ENCODE measurements at regions not wholly inside any gene's neighbourhood (a gene's known extent, or its start where the extent isn't known, plus 50 kb on each side); places are given as distances from the start of the nearest gene placed in this dataset.

DNA sequence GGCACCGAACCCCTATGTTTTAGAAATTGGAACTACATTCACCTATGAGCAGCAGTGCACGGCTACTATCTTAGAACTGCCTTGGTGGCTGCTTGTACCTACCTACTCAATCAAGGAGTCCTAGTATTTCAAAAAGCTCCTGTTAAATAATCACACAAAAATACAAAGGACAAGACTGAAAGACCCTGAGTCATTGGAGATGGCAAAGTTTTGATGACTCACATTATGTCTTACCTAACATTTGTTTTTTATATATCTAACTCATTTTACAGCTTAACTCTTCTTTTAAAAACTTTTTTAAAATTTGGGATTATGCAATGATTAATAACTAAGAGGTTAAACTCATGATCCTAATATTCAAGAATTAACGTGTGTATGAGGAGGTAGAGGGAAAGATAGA is 1206.0 kb upstream of the TMPRSS15 start:
- ChIA-PET POLR2A (no interaction called here), CTCF (no interaction called here)
- Histone ChIP-seq H3K4me3 (replicated peaks in 1 of 3; ENCODE audit: insufficient read depth in 1 of 3, low read depth in 1 of 3, low read length in 3 of 3) (no peak overlapping the region), H3K4me2 (ENCODE audit: insufficient read depth, low read length) (no peak overlapping the region), H3K79me2 (ENCODE audit: control insufficient read depth, insufficient read depth, low read length) (no peaks in the 10 kb centered on the region), H3K9me1 (replicated peaks; ENCODE audit: control insufficient read depth, extremely low read depth, insufficient read depth, low read length) (no peaks in the 10 kb centered on the region), H3K9me3 (replicated peaks; ENCODE audit: control insufficient read depth, insufficient read depth, low read length) (no peaks in the 10 kb centered on the region), H2AFZ (ENCODE audit: low read depth, low read length) (no peak overlapping the region), H3K27ac (ENCODE audit: insufficient read depth, low read depth, low read length) (no peak overlapping the region), H3K9ac (replicated peaks; ENCODE audit: extremely low read depth, insufficient read depth, low read length) (no peak overlapping the region), H3K27me3 (ENCODE audit: control insufficient read depth in 2 of 2, insufficient read depth in 2 of 2, low read length in 2 of 2) (no peaks in the 10 kb centered on the region), H4K20me1 (replicated peaks; ENCODE audit: control insufficient read depth, extremely low read depth, insufficient read depth, low read length) (no peaks in the 10 kb centered on the region), H3K4me1 (ENCODE audit: control insufficient read depth, extremely low read depth, insufficient read depth, low read length) (no peaks in the 10 kb centered on the region), H3K36me3 (ENCODE audit: control insufficient read depth in 2 of 2, extremely low read depth in 1 of 2, insufficient read depth in 2 of 2, low read length in 2 of 2) (no peaks in the 10 kb centered on the region)
- BruUV-seq (replicated peaks) = no TSS peak
- TF ChIP-seq GATA2 (IDR thresholded peaks at IDR 0.05; ENCODE audit: insufficient read depth, insufficient read length, low read depth, low read length) (no peak), EZH2 (IDR thresholded peaks at IDR 0.05; ENCODE audit: borderline replicate concordance, low read depth, low read length, severe bottlenecking) (no peak), POLR2A (IDR thresholded peaks at IDR 0.05; ENCODE audit: low read depth, low read length) (no peak), POLR2AphosphoS5 (IDR thresholded peaks at IDR 0.05; ENCODE audit: insufficient read depth, low read depth, low read length) (no peak), FOS (IDR thresholded peaks at IDR 0.05; ENCODE audit: borderline replicate concordance, insufficient read depth, low read length) (no peak), MYC (IDR thresholded peaks at IDR 0.05; ENCODE audit: low read depth, low read length) (no peak), JUN (IDR thresholded peaks at IDR 0.05; ENCODE audit: borderline replicate concordance, insufficient read depth, insufficient read length, low read depth) (no peak)
- TF ChIP-seq, protein P1, sequence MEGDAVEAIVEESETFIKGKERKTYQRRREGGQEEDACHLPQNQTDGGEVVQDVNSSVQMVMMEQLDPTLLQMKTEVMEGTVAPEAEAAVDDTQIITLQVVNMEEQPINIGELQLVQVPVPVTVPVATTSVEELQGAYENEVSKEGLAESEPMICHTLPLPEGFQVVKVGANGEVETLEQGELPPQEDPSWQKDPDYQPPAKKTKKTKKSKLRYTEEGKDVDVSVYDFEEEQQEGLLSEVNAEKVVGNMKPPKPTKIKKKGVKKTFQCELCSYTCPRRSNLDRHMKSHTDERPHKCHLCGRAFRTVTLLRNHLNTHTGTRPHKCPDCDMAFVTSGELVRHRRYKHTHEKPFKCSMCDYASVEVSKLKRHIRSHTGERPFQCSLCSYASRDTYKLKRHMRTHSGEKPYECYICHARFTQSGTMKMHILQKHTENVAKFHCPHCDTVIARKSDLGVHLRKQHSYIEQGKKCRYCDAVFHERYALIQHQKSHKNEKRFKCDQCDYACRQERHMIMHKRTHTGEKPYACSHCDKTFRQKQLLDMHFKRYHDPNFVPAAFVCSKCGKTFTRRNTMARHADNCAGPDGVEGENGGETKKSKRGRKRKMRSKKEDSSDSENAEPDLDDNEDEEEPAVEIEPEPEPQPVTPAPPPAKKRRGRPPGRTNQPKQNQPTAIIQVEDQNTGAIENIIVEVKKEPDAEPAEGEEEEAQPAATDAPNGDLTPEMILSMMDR (IDR thresholded peaks at IDR 0.05; ENCODE audit: extremely low read depth in 1 of 2, insufficient read depth in 1 of 2, low read depth in 1 of 2, low read length in 2 of 2) = no peak
- TF ChIP-seq, protein P2, sequence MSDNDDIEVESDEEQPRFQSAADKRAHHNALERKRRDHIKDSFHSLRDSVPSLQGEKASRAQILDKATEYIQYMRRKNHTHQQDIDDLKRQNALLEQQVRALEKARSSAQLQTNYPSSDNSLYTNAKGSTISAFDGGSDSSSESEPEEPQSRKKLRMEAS (IDR thresholded peaks at IDR 0.05; ENCODE audit: insufficient read depth, insufficient read length) = no peak
- intact Hi-C loops (cut with micrococcal nuclease) (no loop called here), dilution Hi-C loops (cut with MboI; ENCODE audit: extremely low pct_ligation_motif_present, low sequenced_read_pairs) (no loop called here)
- no peak for FAIRE-seq
- no peak for DNase-seq (ENCODE audit: low read depth, low spot score)

Measured in endothelial cell of umbilical vein (primary cell).